Glomerular visceral epithelial cell (primary cell): ENCODE measurements at regions not wholly inside any gene's neighbourhood (a gene's known extent, or its start where the extent isn't known, plus 50 kb on each side); places are given as distances from the start of the nearest gene placed in this dataset.
A peak's percentile ranks its signal among the peaks of the same experiment; 100 is the strongest.

Experiments
- DNase-seq: peaks from one replicate; pipeline ENCODE4 v3.0.0-alpha.2; 2016; ENCODE audit errors: extremely low spot score

DNA sequence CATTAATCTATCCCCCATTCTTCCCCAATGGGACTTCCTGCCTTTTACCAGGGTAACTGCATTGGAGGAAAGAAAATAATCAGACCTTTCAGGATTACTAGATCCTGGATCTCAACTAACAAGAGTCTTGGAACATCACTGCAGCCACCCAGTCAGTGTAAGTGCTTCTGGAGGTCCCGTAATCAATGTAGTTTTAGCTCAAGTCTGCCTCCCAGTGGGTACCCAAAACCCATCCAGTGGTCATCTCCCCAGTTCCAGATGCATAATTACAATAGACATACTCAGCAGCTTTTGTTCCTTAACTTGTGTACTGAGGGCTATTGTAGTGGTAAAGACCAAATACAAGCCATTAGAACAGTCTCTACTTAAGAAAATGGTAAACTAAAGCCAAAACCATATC, 319.1 kb downstream of the GPATCH2 start:
- no peak for DNase-seq

DNA sequence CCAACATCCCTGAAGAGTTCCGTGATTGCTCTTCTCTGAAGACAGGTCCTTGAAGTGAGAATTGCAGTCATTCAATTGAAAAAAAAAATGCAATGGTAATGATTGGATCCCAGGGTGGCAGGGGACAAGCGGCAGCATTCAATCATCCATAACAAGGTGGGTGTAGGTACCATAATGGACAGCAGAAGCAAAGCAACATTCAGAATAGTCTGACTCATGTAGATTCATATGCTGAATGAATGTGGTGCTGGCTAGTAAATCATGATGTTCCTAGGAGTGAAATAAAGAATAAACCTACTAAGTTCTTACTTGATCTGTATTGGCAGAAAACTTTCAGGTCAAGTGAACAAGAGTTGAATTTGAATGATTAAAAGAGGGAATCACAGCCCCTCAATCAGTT, 319.6 kb downstream of the GPATCH2 start:
- no peak for DNase-seq

DNA sequence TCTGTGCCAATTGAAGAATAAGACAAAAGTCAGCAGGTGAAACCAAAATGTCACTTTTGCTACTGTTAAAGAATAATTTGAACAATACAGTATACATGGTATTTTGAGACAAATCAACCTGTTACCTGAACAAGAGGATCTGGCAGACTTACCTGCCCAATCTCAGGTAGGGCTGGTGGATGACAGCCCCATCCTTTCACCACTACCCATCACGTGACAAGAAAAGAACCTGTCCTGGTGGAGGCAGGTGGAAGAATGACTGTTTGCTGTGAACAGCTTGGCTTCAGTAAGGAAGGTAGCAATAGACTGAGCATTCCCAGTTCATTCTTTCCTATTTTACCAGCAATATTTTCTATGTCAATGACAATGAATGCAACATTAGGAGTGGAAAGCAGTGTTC, 349.6 kb downstream of the GPATCH2 start:
- no peak for DNase-seq

GRCh38 chr1:217275655-217276398, 355.1 kb downstream of the GPATCH2 start:
- peak; percentile 29 for DNase-seq

GRCh38 chr1:217274927-217275654, 355.8 kb downstream of the GPATCH2 start:
- peak; percentile 28 for DNase-seq

DNA sequence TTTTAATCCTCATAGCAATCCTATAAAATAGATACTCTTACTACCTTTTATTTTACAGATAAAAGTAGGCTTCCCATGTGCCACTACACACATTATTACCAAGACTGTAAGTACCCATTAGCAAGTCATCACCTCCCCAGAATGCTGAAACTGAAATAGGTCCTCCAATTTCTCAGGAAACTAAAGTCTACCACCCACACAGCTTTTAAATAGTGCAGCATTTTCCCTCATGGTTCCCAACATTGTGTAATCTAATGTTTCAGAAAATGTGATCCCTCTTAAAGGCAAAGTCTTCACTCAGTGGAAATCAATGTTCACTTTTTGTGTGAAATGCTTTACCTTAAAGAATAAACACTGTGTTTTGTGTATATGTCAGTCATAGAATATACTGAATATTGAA, 356.5 kb downstream of the GPATCH2 start:
- DNase-seq = no peak

DNA sequence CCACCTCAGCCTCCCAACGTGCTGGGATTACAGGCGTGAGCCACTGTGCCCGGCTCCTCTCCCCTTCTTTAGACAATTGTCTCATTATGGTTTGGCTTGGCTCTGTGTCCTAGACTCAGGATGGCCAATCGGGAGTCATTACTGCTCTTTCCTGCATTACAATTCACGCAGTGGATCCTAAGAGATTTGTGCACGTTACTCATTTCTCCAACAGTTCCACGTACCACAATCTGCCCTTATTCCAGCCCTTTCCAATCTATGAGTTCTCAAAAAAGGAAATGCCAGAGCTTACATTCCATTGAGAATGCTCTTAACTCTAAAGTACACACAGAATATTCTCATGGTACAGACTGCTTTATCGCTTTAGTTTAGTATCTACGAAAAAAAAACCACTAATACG, 357.0 kb downstream of the GPATCH2 start:
- DNase-seq = no peak

- DNase-seq = no peak
Observed at GRCh38 chr1:217272385-217272784, 358.5 kb downstream of the GPATCH2 start.

DNA sequence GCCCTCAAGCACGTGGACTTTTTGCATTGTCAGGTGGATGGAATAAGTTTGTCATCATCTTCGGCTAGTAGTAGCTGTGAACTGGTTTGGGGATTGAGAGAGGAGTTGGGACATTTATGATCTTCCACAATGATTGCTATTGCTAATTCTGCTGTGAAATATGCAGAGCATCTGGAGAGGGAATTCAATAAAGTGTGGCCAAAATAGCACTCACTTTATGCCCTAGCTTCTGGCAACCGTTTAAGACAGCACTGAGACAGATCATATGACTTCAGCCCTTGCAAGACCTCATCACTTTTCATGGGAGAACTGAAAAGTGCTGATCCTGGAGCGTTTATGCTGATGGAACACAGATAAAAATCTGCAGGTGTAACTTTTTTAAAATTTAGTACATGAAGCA, 360.8 kb downstream of the GPATCH2 start:
- DNase-seq = no peak

- no peak for DNase-seq
Observed at GRCh38 chr1:217268058-217268457, 362.8 kb downstream of the GPATCH2 start.

GRCh38 chr1:217261636-217262035, 369.3 kb downstream of the GPATCH2 start:
- no peak for DNase-seq

GRCh38 chr1:217260676-217261075, 370.2 kb downstream of the GPATCH2 start:
- no peak for DNase-seq

GRCh38 chr1:217253985-217254384, 376.9 kb downstream of the GPATCH2 start:
- DNase-seq = no peak

DNA sequence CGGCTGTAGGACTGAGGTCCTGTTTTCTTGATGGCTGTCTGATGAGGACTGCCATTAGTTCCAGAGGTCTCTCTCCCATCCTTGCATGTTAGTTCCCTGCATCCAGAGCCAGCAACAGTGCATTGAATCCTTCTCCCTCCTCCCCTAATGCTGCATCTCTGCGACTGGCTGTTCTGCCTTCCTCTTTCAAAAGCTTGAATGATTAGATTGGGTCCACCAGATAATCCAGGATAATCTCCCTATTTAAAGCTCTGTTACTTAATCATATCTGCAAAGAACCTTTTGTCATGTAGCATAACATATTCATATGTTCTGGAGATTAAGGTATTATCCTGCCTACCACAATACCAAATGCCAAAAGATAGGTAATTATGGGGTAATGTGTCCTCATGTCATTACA, 377.5 kb downstream of the GPATCH2 start:
- no peak for DNase-seq

- DNase-seq = no peak
Observed at GRCh38 chr1:217251121-217251520, 379.8 kb downstream of the GPATCH2 start.

DNA sequence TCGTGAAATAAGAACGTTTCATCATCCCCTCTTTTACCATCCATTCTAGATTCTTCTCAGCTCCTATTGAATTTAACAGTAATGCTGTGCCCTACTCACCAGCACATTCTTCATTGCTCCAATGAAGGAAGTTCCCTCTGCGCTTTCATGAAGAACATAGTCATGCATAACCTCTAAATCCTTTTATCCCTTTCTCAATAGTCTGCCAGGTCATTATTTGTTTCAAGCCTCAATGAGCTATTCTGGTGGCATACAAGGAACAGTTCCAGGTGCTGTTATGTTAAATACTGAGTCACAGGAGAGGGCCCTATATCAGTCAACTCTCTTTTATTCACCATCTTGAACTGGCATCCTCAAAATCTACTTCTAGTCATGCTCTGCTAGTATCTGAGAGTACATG, 381.0 kb downstream of the GPATCH2 start:
- no peak for DNase-seq

GRCh38 chr1:217244971-217245370, 385.9 kb downstream of the GPATCH2 start:
- DNase-seq = no peak

- DNase-seq = no peak
Observed at GRCh38 chr1:217240656-217241055, 390.2 kb downstream of the GPATCH2 start.

DNA sequence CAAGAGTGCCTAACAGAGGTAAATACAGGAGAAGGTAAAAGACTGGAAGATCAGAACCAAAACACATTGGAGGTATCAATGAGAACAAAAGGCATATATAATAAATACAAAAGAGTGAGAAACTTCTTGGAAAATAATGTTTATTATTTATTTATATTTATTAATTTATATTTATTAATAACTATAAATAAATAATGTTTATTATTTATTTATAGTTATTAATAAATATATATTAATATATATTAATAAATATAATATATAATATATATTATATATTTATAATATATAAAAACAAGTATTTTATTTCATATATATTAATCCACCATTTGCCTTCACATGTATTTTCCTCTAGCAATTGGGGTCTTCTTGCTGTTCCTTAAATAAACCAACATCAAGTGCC, 391.9 kb downstream of the GPATCH2 start:
- no peak for DNase-seq

DNA sequence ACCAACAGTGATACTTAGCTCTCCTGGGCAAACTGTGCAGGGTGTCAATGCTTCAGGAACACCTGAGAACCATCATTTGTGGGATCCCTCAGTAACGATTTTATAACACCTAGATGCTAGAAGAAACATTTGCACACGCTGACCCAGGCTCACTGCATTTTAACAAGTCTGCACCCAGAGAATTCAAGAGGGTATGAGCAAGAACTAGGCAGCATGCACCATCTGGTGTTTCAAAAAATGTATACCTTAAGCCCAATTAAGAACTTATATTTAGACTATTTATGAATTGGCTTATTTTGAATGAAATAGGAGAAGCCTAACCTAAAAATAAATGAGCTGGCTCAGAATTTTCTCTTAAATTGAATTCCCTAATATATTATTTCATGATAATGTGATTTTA, 400.5 kb downstream of the GPATCH2 start:
- DNase-seq = no peak

GRCh38 chr1:217228689-217229088, 402.2 kb downstream of the GPATCH2 start:
- no peak for DNase-seq

DNA sequence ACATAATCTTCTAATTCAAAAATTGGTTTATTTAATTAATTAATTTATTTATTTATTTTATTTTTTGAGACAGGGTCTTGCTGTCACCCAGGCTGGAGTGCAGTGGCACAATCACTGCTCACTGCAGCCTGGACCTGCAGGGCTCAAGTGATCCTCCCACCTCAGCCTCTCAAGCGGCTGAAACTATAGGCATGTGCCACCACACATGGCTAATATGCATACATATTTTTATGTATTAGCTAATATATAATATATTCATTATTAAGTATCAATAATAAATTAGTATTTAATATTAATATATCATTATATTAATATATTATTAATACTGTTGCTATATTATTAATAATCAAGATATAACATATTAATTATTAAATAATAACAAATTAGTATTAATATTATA, 406.7 kb downstream of the GPATCH2 start:
- no peak for DNase-seq

- no peak for DNase-seq
Observed at GRCh38 chr1:217214551-217214950, 416.3 kb downstream of the GPATCH2 start.

- DNase-seq = no peak
Observed at GRCh38 chr1:217211486-217211885, 419.4 kb downstream of the GPATCH2 start.
